Neural cell (in vitro differentiated cells): ENCODE measurements at regions not wholly inside any gene's neighbourhood (a gene's known extent, or its start where the extent isn't known, plus 50 kb on each side); places are given as distances from the start of the nearest gene placed in this dataset.

Experiments used
- H2AFZ ChIP-seq: fragments of 200-600, 300-800 bp; sonication (generic), shearing (Covaris generic); 2 replicates; pipeline ENCODE4 v1.6.0; 2014; ENCODE audit warnings: low read depth, mild to moderate bottlenecking, antibody characterized with exemption, low read length, moderate library complexity
- H3F3A ChIP-seq: fragments of 200-600 bp; shearing (Covaris generic); 2 replicates; pipeline ENCODE4 v1.6.1; 2016; ENCODE audit warnings: mild to moderate bottlenecking, moderate library complexity, mixed read lengths, antibody characterized with exemption, low read length; ENCODE audit not compliant: insufficient read depth, poor library complexity, severe bottlenecking
- H3K27ac ChIP-seq: fragments of 200-600, 300-800 bp; sonication (generic), shearing (Covaris generic); 2 replicates; pipeline ENCODE4 v1.5.1; 2014; ENCODE audit warnings: mild to moderate bottlenecking, low read length, moderate library complexity
- H3K27me3 ChIP-seq: fragments of 300-800, 200-600 bp; sonication (generic), shearing (Covaris generic); 2 replicates; pipeline ENCODE4 v1.6.0; 2014; ENCODE audit warnings: mild to moderate bottlenecking, low read depth, low read length, moderate library complexity; ENCODE audit not compliant: insufficient read depth
- H3K36me3 ChIP-seq: fragments of 300-800, 200-600 bp; sonication (generic), shearing (Covaris generic); 2 replicates; pipeline ENCODE4 v1.5.1; 2014; ENCODE audit warnings: mild to moderate bottlenecking, antibody characterized with exemption, low read length, moderate library complexity; ENCODE audit not compliant: insufficient read depth
- H3K4me2 ChIP-seq: fragments of 300-800, 200-600 bp; sonication (generic), shearing (Covaris generic); 2 replicates; pipeline ENCODE4 v1.6.0; 2014; ENCODE audit warnings: mild to moderate bottlenecking, low read length
- H3K4me3 ChIP-seq: fragments of 300-800, 200-600 bp; sonication (generic), shearing (Covaris generic); 2 replicates; pipeline ENCODE4 v1.5.1; 2014; ENCODE audit warnings: mild to moderate bottlenecking, low read length, moderate library complexity
- H3K79me2 ChIP-seq: fragments of 200-600 bp; shearing (Covaris generic); replicated peaks from 2 replicates; pipeline ENCODE4 v1.6.0; 2014; ENCODE audit warnings: mild to moderate bottlenecking, low read length, moderate library complexity; ENCODE audit not compliant: insufficient read depth
- H3K9ac ChIP-seq: fragments of 300-800, 200-600 bp; sonication (generic), shearing (Covaris generic); 2 replicates; pipeline ENCODE4 v1.6.1; 2016; ENCODE audit warnings: mild to moderate bottlenecking, low read length, mixed read lengths
- H3K9me2 ChIP-seq: fragments of 200-600 bp; shearing (Covaris generic); 2 replicates; pipeline ENCODE4 v1.6.1; 2016; ENCODE audit warnings: mild to moderate bottlenecking, low read length, mixed read lengths; ENCODE audit not compliant: insufficient read depth
- H3K9me3 ChIP-seq: fragments of 200-600, 300-800 bp; sonication (generic), shearing (Covaris generic); 2 replicates; pipeline ENCODE4 v1.6.1; 2016; ENCODE audit warnings: mild to moderate bottlenecking, mixed run types, low read length, moderate library complexity, mixed read lengths
- H4K20me1 ChIP-seq: fragments of 200-600 bp; shearing (Covaris generic); 2 replicates; pipeline ENCODE4 v1.6.1; 2016; ENCODE audit warnings: mild to moderate bottlenecking, mixed run types; ENCODE audit not compliant: insufficient read depth
- EP300 ChIP-seq: fragments of 450-650 bp; conservative IDR thresholded peaks from 2 replicates; pipeline ENCODE4 v1.6.1; 2014; ENCODE audit warnings: antibody characterized with exemption, mild to moderate bottlenecking, moderate library complexity; ENCODE audit not compliant: poor library complexity, severe bottlenecking
- EZH2 ChIP-seq: fragments of 200-600, 300-800 bp; shearing (Covaris generic), sonication (generic); IDR thresholded peaks from 2 replicates; pipeline ENCODE4 v1.6.1; 2014; ENCODE audit warnings: antibody characterized with exemption, low read length, borderline replicate concordance, mild to moderate bottlenecking; ENCODE audit not compliant: insufficient read depth, poor library complexity, severe bottlenecking
- MXI1 ChIP-seq: fragments of 450-650 bp; conservative IDR thresholded peaks from 2 replicates; pipeline ENCODE4 v1.6.1; 2014; ENCODE audit warnings: antibody characterized with exemption, mild to moderate bottlenecking; ENCODE audit not compliant: poor library complexity, severe bottlenecking
- POLR2AphosphoS5 ChIP-seq: IDR thresholded peaks from 2 replicates; pipeline ENCODE4 v1.6.1; 2012
- RAD21 ChIP-seq: fragments of 450-650 bp; conservative IDR thresholded peaks from 2 replicates; pipeline ENCODE4 v1.6.1; 2014; ENCODE audit warnings: antibody characterized with exemption, mild to moderate bottlenecking, moderate library complexity
- SMC3 ChIP-seq: fragments of 450-650 bp; conservative IDR thresholded peaks from 2 replicates; pipeline ENCODE4 v1.6.1; 2014; ENCODE audit warnings: antibody characterized with exemption, mild to moderate bottlenecking, moderate library complexity; ENCODE audit not compliant: poor library complexity
- TAF1 ChIP-seq: IDR thresholded peaks from 2 replicates; pipeline ENCODE4 v1.6.1; 2012; ENCODE audit warnings: low read depth
- TF ChIP-seq, protein P1 (sequence below): fragments of 450-650 bp; IDR thresholded peaks from 2 replicates; pipeline ENCODE4 v1.5.1; 2014; ENCODE audit warnings: antibody characterized with exemption, mild to moderate bottlenecking, moderate library complexity; ENCODE audit not compliant: poor library complexity, severe bottlenecking
- TF ChIP-seq, protein P2 (sequence below): IDR thresholded peaks from 2 replicates; pipeline ENCODE4 v1.6.1; 2012; ENCODE audit warnings: borderline replicate concordance

DNA sequence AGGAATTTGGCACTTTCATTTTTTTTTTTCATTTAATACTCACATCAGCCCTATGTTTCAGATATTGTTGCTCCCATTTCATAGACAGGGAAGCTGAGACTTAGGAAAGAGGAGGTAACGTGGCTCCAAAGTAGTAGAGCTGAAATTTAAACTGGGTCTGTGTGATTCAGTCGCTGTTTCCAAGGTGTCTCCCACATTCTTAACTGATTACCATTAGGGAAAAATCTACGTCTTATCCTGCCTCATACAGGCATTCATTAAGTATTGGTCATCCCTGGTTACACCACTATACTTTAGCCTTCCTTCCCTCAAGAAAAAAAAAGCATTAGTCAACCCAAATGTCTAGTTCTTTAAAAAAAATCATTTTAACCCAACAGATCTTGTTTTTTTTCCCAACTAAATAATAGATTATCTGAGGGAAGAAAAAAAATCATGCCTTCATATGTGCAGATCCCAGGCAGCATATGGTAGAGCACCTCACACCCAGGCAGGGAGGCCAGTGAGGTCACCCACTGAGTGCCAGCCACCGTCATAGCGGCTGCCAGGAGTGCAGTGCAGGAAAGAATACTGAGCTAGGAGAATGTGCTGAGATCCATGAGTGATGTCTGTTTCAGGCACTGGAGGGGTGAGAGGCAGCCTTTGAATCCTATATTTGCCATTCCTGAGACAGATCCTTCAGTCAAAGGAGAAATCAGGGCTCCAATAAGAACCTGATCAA, 59.0 kb upstream of the SORCS3 start:
- no peaks in the 10 kb centered on the region for H3F3A ChIP-seq
- H3K4me2 ChIP-seq: no peak overlapping the region
- no peaks in the 10 kb centered on the region for H3K9me3 ChIP-seq
- H3K9ac ChIP-seq: no peak overlapping the region
- H3K9me2 ChIP-seq: no peaks in the 10 kb centered on the region
- H2AFZ ChIP-seq: no peak overlapping the region
- H4K20me1 ChIP-seq: no peaks in the 10 kb centered on the region
- H3K79me2 ChIP-seq: no peaks in the 10 kb centered on the region
- no peak overlapping the region for H3K27ac ChIP-seq
- no peak overlapping the region for H3K4me3 ChIP-seq
- H3K36me3 ChIP-seq: no peaks in the 10 kb centered on the region
- TF ChIP-seq POLR2AphosphoS5 (no peak), RAD21 (no peak), MXI1 (no peak), EZH2 (no peak), SMC3 (no peak), EP300 (no peak), TAF1 (no peak)
- TF ChIP-seq, protein P1, sequence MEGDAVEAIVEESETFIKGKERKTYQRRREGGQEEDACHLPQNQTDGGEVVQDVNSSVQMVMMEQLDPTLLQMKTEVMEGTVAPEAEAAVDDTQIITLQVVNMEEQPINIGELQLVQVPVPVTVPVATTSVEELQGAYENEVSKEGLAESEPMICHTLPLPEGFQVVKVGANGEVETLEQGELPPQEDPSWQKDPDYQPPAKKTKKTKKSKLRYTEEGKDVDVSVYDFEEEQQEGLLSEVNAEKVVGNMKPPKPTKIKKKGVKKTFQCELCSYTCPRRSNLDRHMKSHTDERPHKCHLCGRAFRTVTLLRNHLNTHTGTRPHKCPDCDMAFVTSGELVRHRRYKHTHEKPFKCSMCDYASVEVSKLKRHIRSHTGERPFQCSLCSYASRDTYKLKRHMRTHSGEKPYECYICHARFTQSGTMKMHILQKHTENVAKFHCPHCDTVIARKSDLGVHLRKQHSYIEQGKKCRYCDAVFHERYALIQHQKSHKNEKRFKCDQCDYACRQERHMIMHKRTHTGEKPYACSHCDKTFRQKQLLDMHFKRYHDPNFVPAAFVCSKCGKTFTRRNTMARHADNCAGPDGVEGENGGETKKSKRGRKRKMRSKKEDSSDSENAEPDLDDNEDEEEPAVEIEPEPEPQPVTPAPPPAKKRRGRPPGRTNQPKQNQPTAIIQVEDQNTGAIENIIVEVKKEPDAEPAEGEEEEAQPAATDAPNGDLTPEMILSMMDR: no peak
- TF ChIP-seq, protein P2, sequence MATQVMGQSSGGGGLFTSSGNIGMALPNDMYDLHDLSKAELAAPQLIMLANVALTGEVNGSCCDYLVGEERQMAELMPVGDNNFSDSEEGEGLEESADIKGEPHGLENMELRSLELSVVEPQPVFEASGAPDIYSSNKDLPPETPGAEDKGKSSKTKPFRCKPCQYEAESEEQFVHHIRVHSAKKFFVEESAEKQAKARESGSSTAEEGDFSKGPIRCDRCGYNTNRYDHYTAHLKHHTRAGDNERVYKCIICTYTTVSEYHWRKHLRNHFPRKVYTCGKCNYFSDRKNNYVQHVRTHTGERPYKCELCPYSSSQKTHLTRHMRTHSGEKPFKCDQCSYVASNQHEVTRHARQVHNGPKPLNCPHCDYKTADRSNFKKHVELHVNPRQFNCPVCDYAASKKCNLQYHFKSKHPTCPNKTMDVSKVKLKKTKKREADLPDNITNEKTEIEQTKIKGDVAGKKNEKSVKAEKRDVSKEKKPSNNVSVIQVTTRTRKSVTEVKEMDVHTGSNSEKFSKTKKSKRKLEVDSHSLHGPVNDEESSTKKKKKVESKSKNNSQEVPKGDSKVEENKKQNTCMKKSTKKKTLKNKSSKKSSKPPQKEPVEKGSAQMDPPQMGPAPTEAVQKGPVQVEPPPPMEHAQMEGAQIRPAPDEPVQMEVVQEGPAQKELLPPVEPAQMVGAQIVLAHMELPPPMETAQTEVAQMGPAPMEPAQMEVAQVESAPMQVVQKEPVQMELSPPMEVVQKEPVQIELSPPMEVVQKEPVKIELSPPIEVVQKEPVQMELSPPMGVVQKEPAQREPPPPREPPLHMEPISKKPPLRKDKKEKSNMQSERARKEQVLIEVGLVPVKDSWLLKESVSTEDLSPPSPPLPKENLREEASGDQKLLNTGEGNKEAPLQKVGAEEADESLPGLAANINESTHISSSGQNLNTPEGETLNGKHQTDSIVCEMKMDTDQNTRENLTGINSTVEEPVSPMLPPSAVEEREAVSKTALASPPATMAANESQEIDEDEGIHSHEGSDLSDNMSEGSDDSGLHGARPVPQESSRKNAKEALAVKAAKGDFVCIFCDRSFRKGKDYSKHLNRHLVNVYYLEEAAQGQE: no peak
- no peaks in the 10 kb centered on the region for H3K27me3 ChIP-seq

DNA sequence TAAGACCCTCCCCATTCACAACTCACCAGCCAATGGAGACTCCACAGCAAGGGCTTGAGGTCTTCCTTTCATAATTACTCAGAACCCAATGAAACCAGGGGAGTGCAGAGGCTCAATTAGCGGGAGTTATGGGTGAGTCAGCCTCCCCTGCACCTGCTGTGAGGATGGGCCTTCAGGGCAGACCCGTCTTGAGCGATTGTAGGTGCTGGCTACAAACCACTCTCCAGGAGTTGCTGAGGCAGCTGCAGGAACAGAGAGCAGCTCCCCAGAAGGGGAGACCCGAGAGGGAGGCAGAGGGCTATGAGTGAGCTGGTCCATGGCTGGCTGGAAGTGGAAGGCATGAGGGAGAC, 58.5 kb upstream of the SORCS3 start:
- H3K27me3 ChIP-seq: no peaks in the 10 kb centered on the region
- H3K79me2 ChIP-seq: no peaks in the 10 kb centered on the region
- H3K4me2 ChIP-seq: no peak overlapping the region
- H3K9me2 ChIP-seq: no peaks in the 10 kb centered on the region
- no peaks in the 10 kb centered on the region for H3F3A ChIP-seq
- H3K36me3 ChIP-seq: no peaks in the 10 kb centered on the region
- no peaks in the 10 kb centered on the region for H3K9me3 ChIP-seq
- no peak overlapping the region for H3K4me3 ChIP-seq
- H2AFZ ChIP-seq: no peak overlapping the region
- no peak overlapping the region for H3K9ac ChIP-seq
- no peaks in the 10 kb centered on the region for H4K20me1 ChIP-seq
- TF ChIP-seq RAD21 (no peak), POLR2AphosphoS5 (no peak), EP300 (no peak), TAF1 (no peak), SMC3 (no peak), MXI1 (no peak)
- no peak overlapping the region for H3K27ac ChIP-seq
